ENCODE measurements at regions not wholly inside any gene's neighbourhood (a gene's known extent, or its start where the extent isn't known, plus 50 kb on each side); places are given as distances from the start of the nearest gene placed in this dataset.
"Not testable (repeated sequence)": the region's sequence is repeated elsewhere in the genome, so short reads cannot be mapped to it uniquely, and the experiment has no call there.

DNA sequence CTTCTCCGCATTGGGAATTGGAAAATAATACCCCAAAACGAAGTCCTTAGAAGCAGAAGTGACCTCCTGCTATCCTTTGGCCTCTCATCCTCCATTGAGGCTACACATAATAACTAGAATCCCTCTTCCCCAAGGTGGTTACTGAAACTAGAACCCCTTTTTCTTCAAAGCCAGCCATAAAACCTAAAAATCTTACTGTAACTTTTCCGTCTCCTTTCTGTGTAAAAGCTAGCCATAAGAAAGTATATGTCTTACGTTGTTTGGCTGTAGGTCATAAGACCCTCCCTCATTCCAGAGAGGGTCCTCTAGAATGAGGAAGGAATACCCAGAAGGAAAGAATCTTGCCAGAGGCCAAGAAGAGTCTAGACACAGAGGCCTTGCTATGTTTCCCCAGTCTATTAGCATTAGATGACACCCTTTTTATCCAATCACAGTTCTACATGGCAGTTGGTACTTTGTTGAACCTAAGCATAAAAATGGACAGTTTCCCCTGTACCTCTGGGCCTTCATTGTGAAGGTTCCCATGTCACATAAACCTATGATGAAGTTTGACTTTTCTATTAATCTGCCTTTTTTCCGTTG lies 133.9 kb upstream of the BTN3A2 start:
- Histone ChIP-seq H3K36me3 (ENCODE audit: control insufficient read depth in 2 of 2, insufficient read depth in 2 of 2, low read length in 1 of 2) (no peaks in the 10 kb centered on the region), H3K9me3 (ENCODE audit: control insufficient read depth in 2 of 2, insufficient read depth in 1 of 2, low read depth in 1 of 2, low read length in 1 of 2) (no peaks in the 10 kb centered on the region), H3K4me1 (ENCODE audit: control insufficient read depth in 2 of 2, insufficient read depth in 2 of 2, low read length in 1 of 2) (peaks cover 0 to under 1% of the 10 kb centered on the region in 2 donors), H3K27ac (ENCODE audit: low read depth in 2 of 2, low read length in 1 of 2) (no peak overlapping the region), H3K4me3 (ENCODE audit: low read depth in 1 of 2, low read length in 2 of 2) (no peak overlapping the region), H3K27me3 (ENCODE audit: control insufficient read depth in 1 of 2, insufficient read depth in 2 of 2, low read length in 2 of 2) (no peaks in the 10 kb centered on the region)
- 94 to 98% methylated on average over 5 of the region's 5 CpGs for WGBS, 2 donors

- no peaks in the 10 kb centered on the region for H3K9me3 ChIP-seq (ENCODE audit: control insufficient read depth in 2 of 2, insufficient read depth in 1 of 2, low read depth in 1 of 2, low read length in 1 of 2)
- no peaks in the 10 kb centered on the region for H3K36me3 ChIP-seq (ENCODE audit: control insufficient read depth in 2 of 2, insufficient read depth in 2 of 2, low read length in 1 of 2)
- 45 to 49% methylated on average over 7 of the region's 7 CpGs for WGBS, 2 donors
- H3K27me3 ChIP-seq (ENCODE audit: control insufficient read depth in 1 of 2, insufficient read depth in 2 of 2, low read length in 2 of 2): no peaks in the 10 kb centered on the region
- H3K4me1 ChIP-seq (ENCODE audit: control insufficient read depth in 2 of 2, insufficient read depth in 2 of 2, low read length in 1 of 2): no peaks in the 10 kb centered on the region
- H3K27ac ChIP-seq (ENCODE audit: low read depth in 2 of 2, low read length in 1 of 2): no peak overlapping the region
- H3K4me3 ChIP-seq (ENCODE audit: low read depth in 1 of 2, low read length in 2 of 2): peak overlapping the region in 1 of 2 donors; percentile 75
Observed at GRCh38 chr6:26232306-26232939, 132.6 kb upstream of the BTN3A2 start.

GRCh38 chr6:26232940-26233648 lies 131.9 kb upstream of the BTN3A2 start:
- 11 to 12% methylated on average over 34 of the region's 34 CpGs for WGBS, 2 donors
- Histone ChIP-seq H3K36me3 (ENCODE audit: control insufficient read depth in 2 of 2, insufficient read depth in 2 of 2, low read length in 1 of 2) (no peaks in the 10 kb centered on the region), H3K27ac (ENCODE audit: low read depth in 2 of 2, low read length in 1 of 2) (peak overlapping the region; percentile 84 to 92), H3K9me3 (ENCODE audit: control insufficient read depth in 2 of 2, insufficient read depth in 1 of 2, low read depth in 1 of 2, low read length in 1 of 2) (no peaks in the 10 kb centered on the region), H3K4me3 (ENCODE audit: low read depth in 1 of 2, low read length in 2 of 2) (peak overlapping the region; percentile 51 to 75), H3K4me1 (ENCODE audit: control insufficient read depth in 2 of 2, insufficient read depth in 2 of 2, low read length in 1 of 2) (no peaks in the 10 kb centered on the region), H3K27me3 (ENCODE audit: control insufficient read depth in 1 of 2, insufficient read depth in 2 of 2, low read length in 2 of 2) (no peaks in the 10 kb centered on the region)

DNA sequence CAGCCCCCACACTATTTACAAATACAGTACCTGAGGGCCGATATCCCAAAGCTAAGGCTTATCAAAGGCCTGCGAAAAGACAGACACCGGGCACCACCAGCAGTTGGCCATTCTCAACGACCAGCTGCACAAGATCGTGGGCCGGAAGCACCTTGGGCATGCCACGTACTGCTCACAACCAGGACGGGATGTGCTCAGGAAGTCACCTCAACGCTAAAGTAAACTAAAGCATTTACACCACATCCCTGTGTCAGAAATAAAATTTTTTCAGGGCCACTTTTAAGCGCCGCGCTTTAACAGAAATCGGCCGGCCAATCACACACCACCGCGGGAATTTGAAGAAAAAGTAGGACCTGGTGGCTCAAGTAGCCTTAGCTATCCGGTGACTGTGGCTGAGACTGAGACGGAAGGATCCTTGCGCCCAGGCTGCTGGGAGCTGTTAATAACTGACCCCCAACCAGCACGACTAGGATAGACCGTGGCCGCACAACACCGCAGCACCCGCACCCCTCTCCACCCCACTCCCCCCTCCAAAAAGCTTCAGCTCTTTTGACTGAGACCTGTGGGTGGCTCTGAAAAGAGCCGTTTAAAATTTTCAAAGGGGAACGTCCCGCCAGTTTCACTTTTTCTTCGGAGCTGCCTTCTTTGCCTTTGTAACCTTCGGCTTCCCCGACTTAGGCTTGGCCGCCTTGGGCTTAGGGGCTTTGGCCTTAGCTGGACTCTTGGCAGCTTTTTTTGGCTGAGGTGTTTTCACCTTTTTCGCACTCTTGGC lies 131.2 kb upstream of the BTN3A2 start:
- peak overlapping the region; percentile 84 to 92 for H3K27ac ChIP-seq (ENCODE audit: low read depth in 2 of 2, low read length in 1 of 2)
- H3K4me1 ChIP-seq (ENCODE audit: control insufficient read depth in 2 of 2, insufficient read depth in 2 of 2, low read length in 1 of 2): no peaks in the 10 kb centered on the region
- H3K9me3 ChIP-seq (ENCODE audit: control insufficient read depth in 2 of 2, insufficient read depth in 1 of 2, low read depth in 1 of 2, low read length in 1 of 2): no peaks in the 10 kb centered on the region
- H3K27me3 ChIP-seq (ENCODE audit: control insufficient read depth in 1 of 2, insufficient read depth in 2 of 2, low read length in 2 of 2): no peaks in the 10 kb centered on the region
- WGBS, 2 donors: 1% methylated on average over 32 of the region's 32 CpGs
- peak overlapping the region; percentile 51 to 75 for H3K4me3 ChIP-seq (ENCODE audit: low read depth in 1 of 2, low read length in 2 of 2)
- H3K36me3 ChIP-seq (ENCODE audit: control insufficient read depth in 2 of 2, insufficient read depth in 2 of 2, low read length in 1 of 2): no peaks in the 10 kb centered on the region

DNA sequence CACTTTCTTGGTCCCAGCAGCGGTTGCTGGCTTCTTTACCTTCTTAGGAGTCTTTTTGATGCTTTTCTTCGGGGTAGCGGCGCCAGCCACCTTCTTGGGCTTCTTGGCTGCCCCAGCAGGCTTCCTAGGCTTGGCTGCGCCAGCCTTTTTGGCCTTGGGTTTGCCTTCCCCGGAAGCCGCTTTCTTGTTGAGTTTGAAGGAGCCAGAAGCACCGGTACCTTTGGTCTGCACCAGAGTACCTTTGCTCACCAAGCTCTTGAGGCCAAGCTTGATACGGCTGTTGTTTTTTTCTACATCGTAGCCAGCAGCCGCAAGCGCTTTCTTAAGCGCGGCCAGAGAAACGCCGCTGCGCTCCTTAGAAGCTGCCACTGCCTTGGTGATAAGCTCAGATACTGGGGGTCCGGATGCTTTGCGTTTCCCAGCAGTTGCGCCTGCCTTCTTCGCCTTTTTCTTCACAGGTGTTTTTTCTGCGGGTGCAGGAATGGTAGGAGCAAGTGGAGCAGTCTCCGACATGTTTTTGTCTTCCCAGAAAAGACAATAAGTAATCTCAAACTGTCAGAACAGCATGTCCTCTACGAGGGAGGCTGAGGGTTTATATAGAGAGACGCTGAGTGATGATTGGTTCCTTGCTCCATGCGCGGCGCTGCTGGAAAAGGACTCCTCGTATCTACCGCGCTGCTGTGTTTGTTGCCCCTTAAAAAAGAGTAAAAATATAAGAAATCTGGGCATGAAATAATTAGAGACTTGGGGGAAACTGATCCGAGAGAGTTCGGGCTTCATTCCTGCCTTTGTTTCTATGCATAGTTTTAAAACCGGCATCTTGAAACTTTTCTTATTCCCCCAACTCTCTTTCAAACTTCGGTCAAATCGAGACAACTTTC lies 130.3 kb upstream of the BTN3A2 start:
- no peaks in the 10 kb centered on the region for H3K27me3 ChIP-seq (ENCODE audit: control insufficient read depth in 1 of 2, insufficient read depth in 2 of 2, low read length in 2 of 2)
- WGBS, 2 donors: 1 to 2% methylated on average over 36 of the region's 36 CpGs
- no peaks in the 10 kb centered on the region for H3K36me3 ChIP-seq (ENCODE audit: control insufficient read depth in 2 of 2, insufficient read depth in 2 of 2, low read length in 1 of 2)
- no peaks in the 10 kb centered on the region for H3K9me3 ChIP-seq (ENCODE audit: control insufficient read depth in 2 of 2, insufficient read depth in 1 of 2, low read depth in 1 of 2, low read length in 1 of 2)
- peak overlapping the region; percentile 51 to 75 for H3K4me3 ChIP-seq (ENCODE audit: low read depth in 1 of 2, low read length in 2 of 2)
- no peaks in the 10 kb centered on the region for H3K4me1 ChIP-seq (ENCODE audit: control insufficient read depth in 2 of 2, insufficient read depth in 2 of 2, low read length in 1 of 2)
- peak overlapping the region; percentile 84 to 92 for H3K27ac ChIP-seq (ENCODE audit: low read depth in 2 of 2, low read length in 1 of 2)

DNA sequence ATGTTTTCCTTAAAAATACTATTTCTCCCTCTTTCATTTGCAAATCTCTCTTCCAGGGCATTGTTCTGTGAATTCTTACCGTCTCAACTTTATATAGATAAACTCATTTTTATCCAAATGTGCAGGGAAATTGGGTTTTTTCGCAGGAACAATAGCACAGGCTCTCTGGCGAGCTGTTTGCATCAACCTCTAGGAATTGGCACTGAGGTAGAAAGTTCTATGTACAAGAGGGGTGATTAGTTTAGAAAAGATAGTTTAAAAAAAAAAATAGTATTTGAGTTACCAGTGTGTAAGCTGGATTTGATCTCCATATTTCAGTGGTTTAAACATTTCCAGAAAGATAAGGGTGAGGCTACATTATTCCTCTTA lies 129.7 kb upstream of the BTN3A2 start:
- Histone ChIP-seq H3K4me3 (ENCODE audit: low read depth in 1 of 2, low read length in 2 of 2) (peak overlapping the region in 1 of 2 donors; percentile 75), H3K4me1 (ENCODE audit: control insufficient read depth in 2 of 2, insufficient read depth in 2 of 2, low read length in 1 of 2) (no peaks in the 10 kb centered on the region), H3K27ac (ENCODE audit: low read depth in 2 of 2, low read length in 1 of 2) (peak overlapping the region in 1 of 2 donors; percentile 84), H3K36me3 (ENCODE audit: control insufficient read depth in 2 of 2, insufficient read depth in 2 of 2, low read length in 1 of 2) (no peaks in the 10 kb centered on the region), H3K9me3 (ENCODE audit: control insufficient read depth in 2 of 2, insufficient read depth in 1 of 2, low read depth in 1 of 2, low read length in 1 of 2) (no peaks in the 10 kb centered on the region), H3K27me3 (ENCODE audit: control insufficient read depth in 1 of 2, insufficient read depth in 2 of 2, low read length in 2 of 2) (no peaks in the 10 kb centered on the region)
- WGBS, 2 donors: 13 to 29% methylated on average over 3 of the region's 3 CpGs

- H3K27ac ChIP-seq (ENCODE audit: low read depth in 2 of 2, low read length in 1 of 2); H3K9me3 ChIP-seq (ENCODE audit: control insufficient read depth in 2 of 2, insufficient read depth in 1 of 2, low read depth in 1 of 2, low read length in 1 of 2); H3K36me3 ChIP-seq (ENCODE audit: control insufficient read depth in 2 of 2, insufficient read depth in 2 of 2, low read length in 1 of 2); H3K4me3 ChIP-seq (ENCODE audit: low read depth in 1 of 2, low read length in 2 of 2); H3K4me1 ChIP-seq (ENCODE audit: control insufficient read depth in 2 of 2, insufficient read depth in 2 of 2, low read length in 1 of 2); H3K27me3 ChIP-seq (ENCODE audit: control insufficient read depth in 1 of 2, insufficient read depth in 2 of 2, low read length in 2 of 2): not testable (repeated sequence)
- WGBS, 2 donors: 95 to 96% methylated on average over 18 of the region's 18 CpGs
Observed at GRCh38 chr6:26239415-26239814, 125.6 kb upstream of the BTN3A2 start.

- H3K27ac ChIP-seq (ENCODE audit: low read depth in 2 of 2, low read length in 1 of 2): peak overlapping the region; percentile 83 to 96
- no peaks in the 10 kb centered on the region for H3K9me3 ChIP-seq (ENCODE audit: control insufficient read depth in 2 of 2, insufficient read depth in 1 of 2, low read depth in 1 of 2, low read length in 1 of 2)
- no peaks in the 10 kb centered on the region for H3K27me3 ChIP-seq (ENCODE audit: control insufficient read depth in 1 of 2, insufficient read depth in 2 of 2, low read length in 2 of 2)
- H3K36me3 ChIP-seq (ENCODE audit: control insufficient read depth in 2 of 2, insufficient read depth in 2 of 2, low read length in 1 of 2): no peaks in the 10 kb centered on the region
- H3K4me3 ChIP-seq (ENCODE audit: low read depth in 1 of 2, low read length in 2 of 2): peak overlapping the region; percentile 59
- no peaks in the 10 kb centered on the region for H3K4me1 ChIP-seq (ENCODE audit: control insufficient read depth in 2 of 2, insufficient read depth in 2 of 2, low read length in 1 of 2)
- WGBS, 2 donors: 2% methylated on average over 49 of the region's 49 CpGs
Observed at GRCh38 chr6:26240157-26241032, 124.6 kb upstream of the BTN3A2 start.
